Lung microvascular endothelial cell (primary cell): ENCODE measurements at regions not wholly inside any gene's neighbourhood (a gene's known extent, or its start where the extent isn't known, plus 50 kb on each side); places are given as distances from the start of the nearest gene placed in this dataset.
A peak's percentile ranks its signal among the peaks of the same experiment; 100 is the strongest.

Experiments used
- DNase-seq, 2 donors: peaks; one replicate each; pipeline versions ENCODE4 v3.0.0 to v3.0.0-alpha.2; 2010; ENCODE audit warnings: low read depth in 2 of 2

GRCh38 chr2:42959234-42960001 lies 167.0 kb upstream of the HAAO start:
- DNase-seq = no peak

GRCh38 chr2:42958741-42959233 lies 166.4 kb upstream of the HAAO start:
- no peak for DNase-seq

GRCh38 chr2:42957861-42958301 lies 165.5 kb upstream of the HAAO start:
- no peak for DNase-seq

GRCh38 chr2:42957109-42957860 lies 164.9 kb upstream of the HAAO start:
- no peak for DNase-seq

GRCh38 chr2:42954227-42954962 lies 162.0 kb upstream of the HAAO start:
- peak; percentile 57 to 59 for DNase-seq

- DNase-seq = no peak
Measured at GRCh38 chr2:42953216-42953615, 160.8 kb upstream of the HAAO start.

- peak; percentile 92 to 100 for DNase-seq
Measured at GRCh38 chr2:42951263-42951938, 159.0 kb upstream of the HAAO start.

- no peak for DNase-seq
Measured at GRCh38 chr2:42949125-42949524, 156.7 kb upstream of the HAAO start.

GRCh38 chr2:42947809-42948600 lies 155.6 kb upstream of the HAAO start:
- DNase-seq = no peak

- peak in 1 of 2 donors; percentile 54 for DNase-seq
Measured at GRCh38 chr2:42944779-42945415, 152.5 kb upstream of the HAAO start.

- DNase-seq = no peak
Measured at GRCh38 chr2:42942990-42943493, 150.7 kb upstream of the HAAO start.

- no peak for DNase-seq
Measured at GRCh38 chr2:42942214-42942989, 150.0 kb upstream of the HAAO start.

- no peak for DNase-seq
Measured at GRCh38 chr2:42941633-42942176, 149.3 kb upstream of the HAAO start.

- no peak for DNase-seq
Measured at GRCh38 chr2:42939411-42940206, 147.2 kb upstream of the HAAO start.

- DNase-seq = no peak
Measured at GRCh38 chr2:42938671-42939370, 146.4 kb upstream of the HAAO start.

GRCh38 chr2:42937171-42937875 lies 144.9 kb upstream of the HAAO start:
- DNase-seq = no peak
